Activated CD4-positive, CD25-positive, alpha-beta regulatory T cell treated with anti-CD3 and anti-CD28 coated beads, Interleukin-2, amount 50 U/mL, for 72 hours (primary cell): ENCODE measurements at regions not wholly inside any gene's neighbourhood (a gene's known extent, or its start where the extent isn't known, plus 50 kb on each side); places are given as distances from the start of the nearest gene placed in this dataset.
"Not testable (repeated sequence)": the region's sequence is repeated elsewhere in the genome, so short reads cannot be mapped to it uniquely, and the experiment has no call there.

Experiments
- DNase-seq: peaks from one replicate; pipeline ENCODE4 v3.0.0; 2021

DNA sequence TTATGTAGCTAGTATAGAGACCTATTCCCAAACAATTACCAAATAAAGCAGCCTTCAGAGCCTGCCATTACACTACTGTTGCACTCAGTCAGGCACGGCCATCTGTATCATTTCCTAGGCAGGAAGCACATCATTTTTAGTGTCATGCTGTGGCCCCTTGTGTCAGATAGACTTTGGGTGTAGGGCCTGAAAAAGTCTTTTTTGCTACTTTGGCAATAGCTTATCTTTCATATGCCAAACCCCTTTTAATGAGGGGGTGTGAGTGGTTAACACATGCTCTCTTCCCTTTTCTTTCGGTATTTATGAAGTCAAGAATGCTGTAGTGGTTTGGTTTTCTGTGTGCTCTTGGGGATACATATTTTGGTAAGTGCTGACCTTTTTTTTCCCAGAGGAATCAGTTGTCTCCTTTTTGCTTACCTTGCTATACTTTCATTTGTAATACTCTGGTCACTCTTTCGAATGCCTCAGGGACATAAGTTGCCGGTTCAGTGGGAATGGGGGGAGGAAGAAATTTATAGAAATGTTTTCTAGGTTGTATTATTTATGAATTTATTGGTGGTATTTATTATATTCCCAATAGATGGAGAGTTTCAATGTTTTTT, 209.8 kb downstream of the CSNK1G3 start:
- no peak for DNase-seq

DNA sequence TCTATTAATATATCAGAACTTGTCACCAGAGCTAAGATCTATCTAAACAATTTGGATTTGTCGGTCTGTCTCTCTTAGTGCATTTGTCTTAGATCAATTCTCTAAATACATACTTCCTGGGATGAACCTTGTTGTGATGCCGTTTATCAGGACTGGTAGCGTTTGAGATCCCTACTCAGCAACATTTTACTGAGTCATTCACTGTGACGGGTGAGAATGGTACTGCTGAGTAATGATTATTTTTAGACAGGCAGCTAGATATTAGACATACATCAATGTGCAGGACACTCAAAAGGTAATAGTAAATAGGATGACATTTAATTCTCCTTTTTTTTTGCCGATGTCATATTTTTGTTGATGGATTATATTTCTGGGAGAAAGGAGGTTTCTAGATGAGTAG, 209.0 kb downstream of the CSNK1G3 start:
- no peak for DNase-seq

DNA sequence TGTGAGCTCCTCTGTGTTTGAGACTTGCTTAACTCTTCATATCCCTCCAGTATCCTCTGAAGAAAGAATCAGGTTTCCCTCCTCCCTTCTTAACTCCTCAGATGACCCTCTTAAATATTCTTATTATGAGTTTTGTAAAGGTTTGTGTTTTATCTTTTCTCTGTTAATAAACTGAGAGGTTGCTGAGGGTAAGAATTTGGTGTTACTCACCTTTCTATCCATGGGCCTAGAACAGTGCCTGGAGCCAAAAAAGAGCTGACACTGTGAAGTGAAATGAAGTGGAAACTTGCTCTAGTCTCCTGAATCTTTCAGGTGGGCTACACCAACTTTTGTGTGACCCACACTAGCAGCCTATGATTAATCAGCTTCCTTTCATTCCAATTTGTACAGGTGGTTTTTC, 208.4 kb downstream of the CSNK1G3 start:
- DNase-seq = no peak

DNA sequence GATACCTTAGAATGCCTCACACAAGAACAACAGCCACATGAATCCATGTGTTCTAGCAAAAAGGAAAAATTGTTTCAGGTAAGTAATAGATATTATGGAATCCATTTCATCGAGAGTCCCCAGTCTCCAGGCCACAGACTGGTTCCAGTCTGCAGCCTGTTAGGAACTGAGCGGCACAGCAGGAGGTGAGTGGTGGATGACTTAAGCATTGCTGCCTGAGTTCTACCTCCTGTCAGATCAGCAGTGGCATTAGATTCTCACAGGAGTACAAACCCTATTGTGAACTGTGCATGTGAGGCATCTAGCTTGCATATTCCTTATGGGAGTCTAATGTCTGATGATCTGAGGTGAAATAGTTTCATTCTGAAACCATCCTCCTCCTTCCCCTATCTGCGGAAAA, 207.0 kb downstream of the CSNK1G3 start:
- no peak for DNase-seq

DNA sequence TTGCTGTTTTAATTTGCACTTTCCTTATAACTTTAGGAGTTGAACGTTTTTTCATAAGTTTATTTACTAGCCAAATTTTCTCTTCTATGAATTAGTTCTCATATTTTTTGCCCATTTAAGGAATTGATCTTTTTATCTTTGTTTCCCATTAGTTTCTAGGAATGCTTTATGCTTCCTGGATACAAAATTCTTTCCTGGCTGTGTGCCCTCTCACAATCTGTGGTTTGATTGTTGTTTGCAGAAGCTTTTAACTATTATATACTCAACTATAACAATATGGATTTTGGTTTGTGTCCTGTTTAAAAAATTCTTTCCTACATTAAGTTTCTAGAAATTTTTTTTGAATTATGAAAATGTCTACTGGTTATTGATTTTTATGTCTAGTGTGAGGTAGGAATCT, 206.3 kb downstream of the CSNK1G3 start:
- DNase-seq = no peak

DNA sequence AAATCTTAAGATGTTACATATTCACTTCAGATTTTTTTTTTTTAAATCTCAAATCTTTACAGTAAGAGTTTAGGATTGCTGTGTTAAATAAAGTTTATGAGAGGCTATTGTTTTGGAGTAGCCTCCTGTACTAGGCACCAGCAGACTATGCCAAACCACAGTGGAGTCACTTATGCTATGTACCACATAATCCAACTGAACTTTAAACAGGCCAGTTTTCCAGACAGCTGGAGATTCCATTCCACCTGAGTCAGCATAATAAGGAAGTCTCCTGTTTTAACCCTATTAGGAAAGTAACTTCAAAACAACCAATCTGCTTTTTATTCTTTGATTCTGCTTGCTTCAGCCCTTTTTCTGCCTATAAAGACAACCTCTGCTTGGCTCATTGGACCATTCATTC, 205.2 kb downstream of the CSNK1G3 start:
- DNase-seq = no peak

DNA sequence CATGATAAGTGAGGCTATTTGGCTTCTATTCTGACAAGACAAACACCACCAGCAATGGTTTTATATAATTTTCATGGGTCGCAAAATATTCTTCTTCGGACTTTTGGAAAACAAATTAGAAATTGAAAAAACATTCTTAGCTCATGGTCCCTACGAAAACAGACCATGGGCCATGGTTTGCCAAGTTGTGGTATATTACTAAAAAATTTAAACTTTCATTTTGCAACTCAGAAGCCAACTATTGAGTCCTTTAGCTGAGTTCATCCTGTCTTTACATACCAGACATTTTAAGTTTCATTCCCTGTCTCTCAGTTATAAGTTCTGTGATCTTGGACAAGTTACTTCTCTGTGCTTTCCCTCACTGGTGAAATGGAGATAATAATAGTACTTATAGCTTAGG, 198.1 kb downstream of the CSNK1G3 start:
- DNase-seq = no peak

DNA sequence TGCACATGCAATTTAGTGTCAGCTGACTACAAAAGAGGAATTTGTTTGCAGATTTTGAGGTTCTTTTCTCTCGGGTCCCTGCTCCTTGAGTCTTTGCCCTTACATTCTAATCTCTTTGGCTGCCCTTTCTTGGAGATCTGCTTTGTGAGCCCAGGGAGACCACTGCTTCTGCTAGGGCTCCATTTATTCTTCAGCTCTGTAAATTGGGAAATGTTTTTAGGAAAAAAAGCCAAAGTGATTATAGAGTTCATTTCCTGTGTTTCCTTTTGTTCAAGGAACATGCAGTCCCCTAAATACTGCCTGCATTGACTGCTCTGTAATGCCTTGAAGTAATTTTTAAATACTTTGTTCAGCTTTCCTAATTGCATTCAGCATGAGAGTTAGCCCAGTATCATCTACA, 197.4 kb downstream of the CSNK1G3 start:
- DNase-seq = no peak

DNA sequence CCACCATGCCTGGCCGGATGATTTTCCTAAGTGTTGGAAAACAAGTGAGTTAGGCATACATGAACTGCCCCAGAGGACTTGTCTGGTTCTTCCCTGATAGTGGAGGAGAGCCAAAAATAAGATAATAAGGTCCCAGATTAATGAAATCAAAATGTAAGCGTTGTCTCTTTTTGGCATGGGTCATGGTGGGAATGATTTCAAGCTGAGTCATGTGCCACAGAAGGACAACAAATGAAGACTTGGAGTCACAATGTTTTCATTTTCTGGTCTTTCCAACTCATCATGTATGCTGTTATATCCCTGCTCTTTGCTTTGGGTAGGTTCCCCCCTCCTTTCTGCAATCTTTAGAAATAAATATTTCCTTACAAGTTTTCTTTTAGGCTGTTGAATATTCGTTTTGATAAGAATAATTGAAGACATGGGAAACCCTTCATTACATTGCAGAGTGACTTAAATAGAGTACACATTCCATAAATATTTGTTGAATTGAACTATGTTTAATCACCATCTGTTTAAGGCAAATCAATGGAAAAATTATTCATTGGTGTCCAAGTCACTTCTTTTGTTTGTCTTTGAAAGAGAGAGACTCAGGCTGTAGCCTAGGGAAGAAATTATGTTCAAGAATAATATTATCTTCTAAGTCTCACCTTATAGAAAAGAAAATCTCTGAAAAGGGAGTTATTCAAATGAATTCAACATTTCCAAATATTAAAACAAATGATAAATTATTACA, 196.3 kb downstream of the CSNK1G3 start:
- no peak for DNase-seq

DNA sequence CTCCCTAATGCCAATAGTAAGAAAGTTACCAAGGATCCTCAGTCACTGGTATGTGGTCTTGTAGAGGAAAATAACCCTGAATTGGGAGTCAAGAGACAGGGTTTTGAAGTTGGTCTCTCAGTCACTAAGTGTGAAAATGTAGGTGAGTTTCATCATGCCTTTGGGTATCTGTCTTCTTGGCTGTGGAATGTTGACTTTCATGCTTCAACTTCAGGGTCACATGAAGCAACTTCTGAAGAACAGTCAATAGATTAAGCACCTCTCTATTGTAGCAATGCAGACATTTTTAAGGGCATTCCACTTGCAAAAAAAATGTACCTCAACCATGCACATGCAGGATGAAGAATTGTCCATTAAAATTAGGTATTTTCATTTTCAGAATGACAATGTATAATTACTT, 194.6 kb downstream of the CSNK1G3 start:
- no peak for DNase-seq

DNA sequence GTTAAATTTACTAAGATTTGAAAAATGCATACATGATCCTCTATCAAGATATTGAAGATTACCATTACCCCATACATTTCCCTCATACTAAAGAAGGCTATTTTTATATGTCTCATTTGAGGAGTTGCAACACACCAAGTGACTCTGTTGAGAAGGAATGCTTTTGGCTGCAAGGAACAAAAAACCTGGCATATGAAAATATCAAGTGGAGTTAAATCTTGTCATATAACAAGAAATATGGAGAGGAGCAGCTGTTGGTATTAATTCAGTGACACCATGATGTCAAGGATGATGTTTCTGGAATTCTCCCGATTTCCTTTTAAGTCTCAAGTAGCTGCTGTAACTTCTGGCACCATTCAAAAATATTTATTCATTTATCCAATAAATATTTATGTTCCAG, 193.8 kb downstream of the CSNK1G3 start:
- no peak for DNase-seq

DNA sequence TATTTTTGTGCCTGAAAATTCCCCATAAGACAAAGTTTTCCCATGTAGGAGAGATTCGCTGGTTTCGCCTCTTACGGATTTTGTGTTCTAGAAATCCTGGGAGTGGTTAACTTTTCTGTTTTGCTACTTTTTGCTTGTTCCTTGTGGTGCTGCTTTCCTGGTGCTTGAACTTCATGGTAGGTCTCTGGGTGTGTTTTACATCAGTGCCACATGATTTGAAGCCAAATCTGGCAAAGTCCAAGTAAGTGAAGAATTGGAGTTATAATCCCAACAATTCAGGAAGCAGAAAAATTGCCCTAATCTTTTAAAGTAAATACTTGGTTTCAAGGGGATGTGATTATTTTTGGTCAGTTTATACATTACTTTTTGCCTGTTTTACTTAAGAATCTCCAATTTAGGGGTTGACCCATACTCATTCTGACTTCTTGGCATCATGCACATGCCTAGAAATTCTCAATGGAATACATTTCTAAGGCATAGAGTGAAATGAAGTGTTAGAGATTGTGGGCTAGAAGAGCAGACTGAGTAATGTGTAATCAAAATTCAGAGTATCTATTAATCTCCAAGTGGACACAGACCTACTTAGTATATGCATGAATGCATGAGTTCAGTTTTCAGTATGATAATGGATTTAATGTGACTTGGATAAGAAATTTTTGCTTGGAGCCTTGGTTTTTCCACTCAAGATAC, 189.7 kb downstream of the CSNK1G3 start:
- no peak for DNase-seq

DNA sequence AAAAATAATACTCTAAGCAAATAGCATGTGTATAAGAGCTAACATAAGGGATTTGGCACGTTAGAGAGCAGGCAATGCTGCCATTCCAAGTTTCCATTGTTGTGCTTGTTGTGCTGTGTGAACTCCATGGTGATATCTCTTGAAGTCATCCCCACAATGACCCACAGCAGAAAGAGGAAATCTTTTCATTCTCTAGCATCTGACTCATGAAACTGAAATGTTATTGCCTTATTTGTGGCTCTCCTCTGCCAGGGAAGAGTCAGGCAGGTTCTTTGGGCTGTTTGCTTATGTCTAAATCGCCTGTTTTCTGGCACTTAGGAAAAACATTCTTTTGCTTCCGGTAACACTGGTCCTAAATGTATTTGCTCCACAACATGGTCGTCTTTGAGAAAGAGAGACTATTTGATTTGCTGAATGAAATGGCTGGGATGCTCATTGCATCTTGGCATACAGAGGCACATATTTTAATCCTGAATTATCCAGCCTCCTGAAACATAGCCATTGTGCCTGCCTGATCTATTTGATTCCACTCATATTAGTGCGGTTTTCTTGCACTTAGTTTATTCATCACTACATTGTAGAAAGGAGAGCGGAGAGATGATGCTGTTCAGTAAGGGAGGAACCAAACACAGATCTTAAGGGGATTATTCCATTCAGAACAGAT, 188.8 kb downstream of the CSNK1G3 start:
- DNase-seq = no peak

DNA sequence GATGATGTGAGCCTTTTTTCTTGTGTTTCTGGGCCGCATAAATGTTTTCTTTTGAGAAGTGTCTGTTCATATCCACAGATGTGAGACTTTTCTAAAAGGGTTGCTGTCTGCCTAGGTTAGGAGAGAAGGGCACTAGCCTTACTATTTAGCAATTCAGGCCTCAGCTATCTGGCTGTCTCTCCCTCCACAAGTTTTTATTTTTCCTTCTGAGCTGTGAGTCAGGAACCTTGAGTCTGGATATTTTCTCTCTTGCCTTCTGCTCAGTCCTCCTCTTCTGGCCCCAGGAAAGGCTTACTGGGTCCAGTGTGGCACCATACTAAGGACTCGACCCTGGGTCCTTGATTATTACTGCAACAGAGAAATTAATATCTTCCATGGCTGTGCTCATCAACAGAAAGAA, 187.6 kb downstream of the CSNK1G3 start:
- no peak for DNase-seq

DNA sequence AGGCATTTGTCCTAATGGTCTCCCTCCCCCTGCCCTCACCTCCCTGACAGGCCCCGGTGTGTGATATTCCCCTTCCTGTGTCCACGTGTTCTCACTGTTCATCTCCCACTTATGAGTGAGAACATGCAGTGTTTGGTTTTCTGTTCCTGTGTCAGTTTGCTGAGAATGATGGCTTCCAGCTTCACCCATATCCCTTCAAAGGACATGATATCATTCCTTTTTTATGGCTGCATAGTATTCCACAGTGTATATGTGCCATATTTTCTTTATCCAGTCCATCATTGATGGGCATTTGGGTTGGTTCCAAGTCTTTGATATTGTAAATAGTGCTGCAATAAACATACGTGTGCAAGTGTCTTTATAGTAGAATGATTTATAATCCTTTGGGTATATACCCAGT, 187.0 kb downstream of the CSNK1G3 start:
- DNase-seq = not testable (repeated sequence)

DNA sequence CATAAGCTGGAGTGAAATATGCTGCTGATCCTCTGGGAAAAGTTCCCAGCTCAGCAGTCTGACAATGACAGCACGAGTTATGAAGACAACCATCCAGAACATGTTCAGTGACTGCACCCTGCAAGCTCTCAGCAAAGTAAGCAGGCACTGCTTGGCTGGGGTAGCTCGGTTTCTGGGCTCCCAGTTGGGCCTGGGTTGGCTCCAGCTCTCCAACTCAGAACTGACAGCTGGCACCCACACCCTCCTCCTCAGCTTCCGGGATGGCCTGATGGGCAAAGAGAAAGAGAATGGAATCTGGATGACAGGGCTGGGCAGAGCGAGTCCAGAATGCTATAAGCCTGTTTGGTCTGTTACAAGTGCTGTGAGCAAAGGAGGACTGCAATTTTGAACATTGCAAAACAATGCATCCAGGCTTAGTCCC, 185.0 kb downstream of the CSNK1G3 start:
- DNase-seq = no peak

DNA sequence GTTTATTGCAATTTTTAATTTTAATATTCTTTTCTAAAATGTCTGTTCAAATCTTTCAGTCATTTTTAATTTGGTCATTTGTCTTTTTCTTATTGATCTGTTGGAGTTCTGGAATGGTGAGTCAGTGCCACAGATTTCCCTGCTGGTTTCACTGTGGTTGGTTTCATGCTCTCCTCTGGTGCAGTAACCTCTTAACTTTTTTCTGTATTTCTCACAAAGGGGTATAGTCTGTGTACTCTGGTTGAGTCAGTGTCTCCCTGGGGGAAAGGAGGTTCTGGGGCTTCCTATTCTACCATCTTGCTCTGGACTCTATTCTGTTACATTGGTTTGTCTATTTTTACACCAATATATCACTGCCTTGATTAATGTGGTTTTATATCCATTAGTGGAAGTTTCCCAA, 178.8 kb downstream of the CSNK1G3 start:
- DNase-seq = no peak

DNA sequence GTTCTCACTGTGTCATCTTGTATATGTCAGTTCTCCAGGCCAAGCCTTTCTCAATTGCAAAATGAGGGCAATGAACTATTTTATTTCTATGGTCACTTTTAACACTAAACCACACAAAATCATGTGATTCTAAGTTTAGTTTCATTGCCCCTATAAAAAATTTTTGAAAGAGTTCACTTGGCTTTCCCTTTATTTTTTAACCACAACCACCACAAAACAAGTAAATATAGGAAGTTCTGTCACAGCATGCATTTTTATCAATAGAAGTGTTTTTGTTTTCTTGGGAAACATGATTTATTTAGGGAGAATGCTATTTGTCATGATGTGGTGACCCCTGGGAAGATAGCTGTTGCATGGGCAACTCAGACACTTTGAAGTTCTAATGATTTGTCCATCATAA, 169.1 kb downstream of the CSNK1G3 start:
- no peak for DNase-seq

DNA sequence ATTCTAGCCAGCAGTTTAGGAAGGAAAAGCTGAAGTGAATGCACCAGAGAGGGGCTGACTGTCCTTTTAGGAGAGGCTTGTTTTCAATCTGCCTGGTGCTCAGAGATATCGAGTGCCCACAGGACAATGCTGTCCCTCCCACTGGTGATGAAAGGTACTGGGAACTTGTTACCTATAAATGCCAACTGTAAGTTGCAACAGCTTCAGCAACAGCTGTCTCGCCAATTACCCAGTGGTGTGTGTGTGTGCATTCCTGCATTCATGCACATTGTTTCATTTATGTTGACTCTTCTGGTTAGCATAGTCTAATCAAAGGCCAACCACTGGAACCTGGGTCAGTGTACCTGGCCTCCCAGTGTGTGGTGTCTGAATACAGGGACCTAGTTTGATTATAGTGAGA, 161.1 kb downstream of the CSNK1G3 start:
- no peak for DNase-seq

DNA sequence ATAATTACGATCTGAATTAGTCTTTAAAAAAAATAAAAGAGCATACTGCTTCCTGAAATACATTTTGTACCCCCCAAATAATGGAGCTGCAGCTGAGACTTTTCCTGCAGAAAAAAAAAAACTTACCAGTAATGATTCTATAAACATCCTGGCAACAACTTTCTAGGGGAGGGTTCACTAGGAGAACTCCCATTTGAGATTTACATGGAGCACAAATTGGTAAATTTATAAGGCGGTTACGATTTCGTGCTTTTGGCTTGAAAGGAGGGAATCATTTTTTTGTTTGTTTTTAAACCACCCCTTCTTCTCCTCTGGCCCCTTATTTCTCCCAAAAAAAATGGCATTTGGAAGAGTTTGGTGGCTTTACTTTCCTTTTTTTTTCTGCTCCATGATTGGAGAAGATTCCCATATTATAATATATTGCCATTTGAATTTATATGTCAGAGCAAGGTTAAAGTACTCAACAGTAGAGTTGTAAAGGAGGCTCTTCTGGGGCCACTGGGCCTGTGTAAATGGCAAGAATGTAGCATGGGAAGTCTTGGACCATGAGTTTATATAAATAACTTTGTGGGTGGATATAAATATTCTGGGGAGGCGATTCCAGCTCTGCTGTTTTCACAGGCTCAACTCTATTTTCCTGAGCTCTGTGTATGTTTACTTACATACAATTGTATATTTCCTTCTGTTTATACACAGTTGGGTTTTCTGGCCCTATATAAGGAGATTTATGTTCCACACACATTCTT, 159.9 kb downstream of the CSNK1G3 start:
- no peak for DNase-seq

DNA sequence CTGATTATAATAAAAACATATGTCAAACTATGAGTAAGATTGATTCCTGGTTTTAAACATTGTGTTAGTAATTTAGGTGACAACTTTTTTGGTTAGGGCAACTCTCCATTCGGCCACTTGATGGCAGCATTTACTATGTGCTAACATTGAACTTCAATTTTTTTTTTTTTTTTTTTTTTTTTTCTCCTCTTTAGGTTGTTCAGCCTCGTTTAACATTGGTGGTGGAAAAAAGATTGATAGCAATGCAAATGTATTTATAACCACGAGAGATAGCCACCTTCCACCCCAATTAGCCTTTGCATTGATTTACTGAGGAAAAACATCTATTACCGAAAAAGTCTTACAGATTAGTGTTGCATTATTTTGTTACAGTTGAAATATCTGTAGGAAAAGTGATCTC, 159.1 kb downstream of the CSNK1G3 start:
- DNase-seq = peak; percentile 49
